Upper lobe of right lung (tissue), 1 donor: ENCODE measurements at regions not wholly inside any gene's neighbourhood (a gene's known extent, or its start where the extent isn't known, plus 50 kb on each side); places are given as distances from the start of the nearest gene placed in this dataset.

ENCODE experiments used
- ATAC-seq: fragments of 200-7000 bp; cut with Tn5 transposase; one replicate; pipeline ENCODE4 v1.9.1; 2020; ENCODE audit warnings: mild to moderate bottlenecking, moderate library complexity
- DNase-seq: peaks from one replicate; pipeline ENCODE4 v3.0.0-alpha.2; 2020
- H3K27ac ChIP-seq: fragments of 200-600 bp; one replicate; pipeline ENCODE4 v1.8.0; 2022
- H3K27me3 ChIP-seq: fragments of 200-600 bp; one replicate; pipeline ENCODE4 v1.8.0; 2022; ENCODE audit warnings: mild to moderate bottlenecking
- H3K36me3 ChIP-seq: fragments of 200-600 bp; one replicate; pipeline ENCODE4 v1.8.0; 2022
- H3K4me1 ChIP-seq: fragments of 200-600 bp; one replicate; pipeline ENCODE4 v1.8.0; 2022
- H3K4me3 ChIP-seq: fragments of 200-600 bp; one replicate; pipeline ENCODE4 v1.8.0; 2022; ENCODE audit warnings: mild to moderate bottlenecking
- H3K9me3 ChIP-seq: fragments of 200-600 bp; one replicate; pipeline ENCODE4 v1.8.0; 2022
- CTCF ChIP-seq: fragments of 200-600 bp; IDR thresholded peaks from one replicate; pipeline ENCODE4 v1.8.0; 2022; ENCODE audit warnings: antibody characterized with exemption
- intact Hi-C: fragments of 100-400 bp; cut with DNase I; formaldehyde crosslinking; loops from one replicate; pipeline ENCODE4 v1.11.0; 2022
- donor health status: DM: no; HTN: yes; CAD: no; lungs with severe emphysema.

GRCh38 chr13:95375706-95376105 lies 74.5 kb upstream of the ABCC4 start:
- H3K27me3 ChIP-seq = no peaks in the 10 kb centered on the region
- H3K4me3 ChIP-seq = no peak overlapping the region
- ATAC-seq (no peak), DNase-seq (no peak)
- intact Hi-C loops = no loop called here
- no peaks in the 10 kb centered on the region for H3K9me3 ChIP-seq
- H3K27ac ChIP-seq = no peak overlapping the region
- TF ChIP-seq CTCF = no peak
- peaks cover 4% of the 10 kb centered on the region for H3K4me1 ChIP-seq
- no peaks in the 10 kb centered on the region for H3K36me3 ChIP-seq

GRCh38 chr13:95378603-95379002 lies 77.4 kb upstream of the ABCC4 start:
- DNase-seq (no peak), ATAC-seq (peak; percentile 39)
- H3K27me3 ChIP-seq = no peaks in the 10 kb centered on the region
- no peak for TF ChIP-seq CTCF
- no peak overlapping the region for H3K27ac ChIP-seq
- H3K4me1 ChIP-seq = peaks cover 4% of the 10 kb centered on the region
- no peak overlapping the region for H3K4me3 ChIP-seq
- H3K36me3 ChIP-seq = no peaks in the 10 kb centered on the region
- no peaks in the 10 kb centered on the region for H3K9me3 ChIP-seq
- intact Hi-C loops = no loop called here

- no peak overlapping the region for H3K27ac ChIP-seq
- peak; percentile 99 for ATAC-seq
Measured at GRCh38 chr13:95380468-95381211, 79.4 kb upstream of the ABCC4 start.

GRCh38 chr13:95381212-95381527 lies 79.9 kb upstream of the ABCC4 start:
- Histone ChIP-seq H3K4me1 (peaks cover 4% of the 10 kb centered on the region), H3K27me3 (no peaks in the 10 kb centered on the region), H3K4me3 (no peak overlapping the region), H3K36me3 (no peaks in the 10 kb centered on the region), H3K9me3 (no peaks in the 10 kb centered on the region), H3K27ac (no peak overlapping the region)
- TF ChIP-seq CTCF = no peak
- DNase-seq (no peak), ATAC-seq (no peak)
- intact Hi-C loops = no loop called here

More at GRCh38 chr13:95380468-95381211, 79.4 kb upstream of the ABCC4 start:
- Histone ChIP-seq H3K36me3 (no peaks in the 10 kb centered on the region), H3K4me1 (peaks cover 4% of the 10 kb centered on the region), H3K27me3 (no peaks in the 10 kb centered on the region), H3K4me3 (no peak overlapping the region), H3K9me3 (no peaks in the 10 kb centered on the region)
- intact Hi-C loops = no loop called here
- DNase-seq = peak; percentile 84
- peak; percentile 84 for TF ChIP-seq CTCF

GRCh38 chr13:95382411-95382810 lies 81.2 kb upstream of the ABCC4 start:
- H3K9me3 ChIP-seq = no peaks in the 10 kb centered on the region
- no peak for ATAC-seq
- no peak for TF ChIP-seq CTCF
- intact Hi-C loops = no loop called here
- no peaks in the 10 kb centered on the region for H3K36me3 ChIP-seq
- no peak for DNase-seq
- H3K4me1 ChIP-seq = peaks cover 4% of the 10 kb centered on the region
- H3K4me3 ChIP-seq = no peak overlapping the region
- H3K27ac ChIP-seq = no peak overlapping the region
- no peaks in the 10 kb centered on the region for H3K27me3 ChIP-seq

- TF ChIP-seq CTCF = no peak
- H3K36me3 ChIP-seq = no peaks in the 10 kb centered on the region
- DNase-seq (no peak), ATAC-seq (no peak)
- H3K9me3 ChIP-seq = no peaks in the 10 kb centered on the region
- intact Hi-C loops = no loop called here
- no peak overlapping the region for H3K4me3 ChIP-seq
- H3K27ac ChIP-seq = no peak overlapping the region
- peaks cover 4% of the 10 kb centered on the region for H3K4me1 ChIP-seq
- no peaks in the 10 kb centered on the region for H3K27me3 ChIP-seq
Measured at GRCh38 chr13:95382916-95383315, 81.7 kb upstream of the ABCC4 start.
